Glutamatergic neuron (in vitro differentiated cells): ENCODE measurements at regions not wholly inside any gene's neighbourhood (a gene's known extent, or its start where the extent isn't known, plus 50 kb on each side); places are given as distances from the start of the nearest gene placed in this dataset.

Source experiments
- DNase-seq: peaks from one replicate; pipeline ENCODE4 v3.0.0; 2022
- H3K27ac Mint-ChIP-seq: one replicate; pipeline ENCODE4 v1.8.0; 2020; ENCODE audit warnings: mild to moderate bottlenecking, mixed read lengths, inconsistent platforms; ENCODE audit not compliant: unreplicated experiment
- H3K27me3 Mint-ChIP-seq: one replicate; pipeline ENCODE4 v1.8.0; 2020; ENCODE audit warnings: mild to moderate bottlenecking, moderate library complexity, mixed read lengths, inconsistent platforms; ENCODE audit not compliant: unreplicated experiment
- H3K36me3 Mint-ChIP-seq: one replicate; pipeline ENCODE4 v1.8.0; 2020; ENCODE audit warnings: mild to moderate bottlenecking, mixed read lengths, inconsistent platforms; ENCODE audit not compliant: unreplicated experiment
- H3K4me1 Mint-ChIP-seq: one replicate; pipeline ENCODE4 v1.8.0; 2020; ENCODE audit warnings: mild to moderate bottlenecking, low read depth, mixed read lengths, inconsistent platforms; ENCODE audit not compliant: unreplicated experiment
- H3K4me3 Mint-ChIP-seq: one replicate; pipeline ENCODE4 v1.8.0; 2020; ENCODE audit warnings: mild to moderate bottlenecking, mixed read lengths, inconsistent platforms; ENCODE audit not compliant: unreplicated experiment
- H3K9me3 Mint-ChIP-seq: one replicate; pipeline ENCODE4 v1.8.0; 2020; ENCODE audit warnings: mild to moderate bottlenecking, moderate library complexity, mixed read lengths, inconsistent platforms; ENCODE audit not compliant: unreplicated experiment
- TF ChIP-seq, protein P1 (sequence below): fragments of 200-600 bp; sonication (generic); IDR thresholded peaks from one replicate; pipeline ENCODE4 v1.5.0; 2021; ENCODE audit not compliant: partially characterized antibody, unreplicated experiment

DNA sequence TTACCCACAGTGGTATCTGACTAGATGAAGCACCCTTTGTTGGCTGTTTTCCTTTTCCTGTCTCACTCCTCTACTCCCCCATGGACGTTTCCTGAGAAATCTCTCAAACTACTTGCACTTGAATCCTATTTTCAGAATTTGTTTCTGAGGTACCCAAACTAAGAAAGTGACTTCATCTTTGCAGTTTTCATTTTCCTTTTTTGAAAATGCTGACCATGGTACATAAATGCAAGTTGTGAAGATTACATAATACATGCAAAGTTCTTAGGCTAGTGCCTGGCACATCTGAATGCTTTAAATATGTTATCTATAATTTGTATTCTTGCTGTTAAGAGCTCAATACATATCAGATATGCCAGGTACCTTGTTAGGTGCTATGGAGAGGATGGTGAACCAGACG is 644.7 kb upstream of the TENM4 start:
- Mint-ChIP-seq H3K4me1 (peaks cover 10% of the 10 kb centered on the region), H3K4me3 (peak overlapping the region; percentile 7), H3K36me3 (no peaks in the 10 kb centered on the region), H3K9me3 (peaks cover 5% of the 10 kb centered on the region), H3K27ac (peak overlapping the region; percentile 72), H3K27me3 (no peaks in the 10 kb centered on the region)
- TF ChIP-seq, protein P1, sequence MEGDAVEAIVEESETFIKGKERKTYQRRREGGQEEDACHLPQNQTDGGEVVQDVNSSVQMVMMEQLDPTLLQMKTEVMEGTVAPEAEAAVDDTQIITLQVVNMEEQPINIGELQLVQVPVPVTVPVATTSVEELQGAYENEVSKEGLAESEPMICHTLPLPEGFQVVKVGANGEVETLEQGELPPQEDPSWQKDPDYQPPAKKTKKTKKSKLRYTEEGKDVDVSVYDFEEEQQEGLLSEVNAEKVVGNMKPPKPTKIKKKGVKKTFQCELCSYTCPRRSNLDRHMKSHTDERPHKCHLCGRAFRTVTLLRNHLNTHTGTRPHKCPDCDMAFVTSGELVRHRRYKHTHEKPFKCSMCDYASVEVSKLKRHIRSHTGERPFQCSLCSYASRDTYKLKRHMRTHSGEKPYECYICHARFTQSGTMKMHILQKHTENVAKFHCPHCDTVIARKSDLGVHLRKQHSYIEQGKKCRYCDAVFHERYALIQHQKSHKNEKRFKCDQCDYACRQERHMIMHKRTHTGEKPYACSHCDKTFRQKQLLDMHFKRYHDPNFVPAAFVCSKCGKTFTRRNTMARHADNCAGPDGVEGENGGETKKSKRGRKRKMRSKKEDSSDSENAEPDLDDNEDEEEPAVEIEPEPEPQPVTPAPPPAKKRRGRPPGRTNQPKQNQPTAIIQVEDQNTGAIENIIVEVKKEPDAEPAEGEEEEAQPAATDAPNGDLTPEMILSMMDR = no peak
- no peak for DNase-seq

DNA sequence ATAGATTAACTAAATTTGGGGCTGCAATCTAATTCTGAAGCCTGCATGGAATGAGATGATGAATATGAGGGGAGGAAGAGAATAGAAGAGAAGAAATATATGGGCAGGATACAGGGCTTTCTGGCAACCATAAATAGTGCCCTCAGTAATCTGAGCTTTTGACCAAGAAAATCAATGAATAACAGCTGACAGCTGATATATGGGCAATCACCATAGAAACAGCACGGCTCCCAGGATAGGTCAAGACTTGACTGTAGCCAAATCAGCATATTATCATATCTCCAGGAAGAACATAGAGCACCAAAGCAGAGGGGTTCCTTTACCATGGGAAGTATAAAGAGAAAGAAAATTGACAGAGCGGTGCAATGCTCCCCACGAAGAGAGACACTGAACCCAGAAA is 643.8 kb upstream of the TENM4 start:
- peak overlapping the region; percentile 73 for H3K27ac Mint-ChIP-seq
- H3K4me3 Mint-ChIP-seq = peak overlapping the region; percentile 57
- peaks cover 10% of the 10 kb centered on the region for H3K4me1 Mint-ChIP-seq
- TF ChIP-seq, protein P1 = no peak
- DNase-seq = no peak
- H3K36me3 Mint-ChIP-seq = no peaks in the 10 kb centered on the region
- peaks cover 5% of the 10 kb centered on the region for H3K9me3 Mint-ChIP-seq
- peaks cover 2% of the 10 kb centered on the region for H3K27me3 Mint-ChIP-seq

DNA sequence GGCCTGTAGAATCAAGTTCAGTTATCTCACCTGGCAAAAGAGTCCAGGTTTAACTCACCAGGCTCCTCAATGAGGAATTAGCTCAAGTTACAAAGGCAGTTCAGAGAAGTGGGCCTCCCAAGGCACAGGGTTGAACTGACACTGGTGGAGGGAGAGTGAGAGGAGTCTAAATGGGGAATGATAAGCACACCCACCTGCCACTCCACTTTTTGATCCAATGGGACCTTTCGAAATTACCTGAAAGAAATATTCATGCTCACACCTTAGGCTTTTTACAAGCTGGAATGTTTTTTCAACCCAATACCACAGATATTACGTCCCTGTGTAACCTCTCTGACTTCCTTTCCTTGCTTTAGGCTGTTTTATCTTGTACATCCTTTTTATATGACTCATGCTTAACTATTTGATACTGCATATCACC is 642.7 kb upstream of the TENM4 start:
- no peaks in the 10 kb centered on the region for H3K36me3 Mint-ChIP-seq
- H3K9me3 Mint-ChIP-seq = peaks cover 5% of the 10 kb centered on the region
- peaks cover 10% of the 10 kb centered on the region for H3K4me1 Mint-ChIP-seq
- DNase-seq = no peak
- TF ChIP-seq, protein P1 = no peak
- peaks cover 2% of the 10 kb centered on the region for H3K27me3 Mint-ChIP-seq
- H3K27ac Mint-ChIP-seq = no peak overlapping the region
- H3K4me3 Mint-ChIP-seq = no peak overlapping the region

- H3K9me3 Mint-ChIP-seq = peaks cover 5% of the 10 kb centered on the region
- H3K36me3 Mint-ChIP-seq = no peaks in the 10 kb centered on the region
- no peak overlapping the region for H3K4me3 Mint-ChIP-seq
- peaks cover 10% of the 10 kb centered on the region for H3K4me1 Mint-ChIP-seq
- TF ChIP-seq, protein P1 = no peak
- H3K27ac Mint-ChIP-seq = no peak overlapping the region
- DNase-seq = no peak
- peaks cover 2% of the 10 kb centered on the region for H3K27me3 Mint-ChIP-seq
Measured at GRCh38 chr11:80082406-80082805, 641.6 kb upstream of the TENM4 start.

- Mint-ChIP-seq H3K9me3 (no peaks in the 10 kb centered on the region), H3K4me1 (peaks cover 2% of the 10 kb centered on the region), H3K27me3 (peaks cover 2% of the 10 kb centered on the region), H3K27ac (no peak overlapping the region), H3K36me3 (no peaks in the 10 kb centered on the region), H3K4me3 (no peak overlapping the region)
- TF ChIP-seq, protein P1 = no peak
- no peak for DNase-seq
Measured at GRCh38 chr11:80077113-80077512, 636.3 kb upstream of the TENM4 start.
